ELR (cell line): ENCODE measurements at regions not wholly inside any gene's neighbourhood (a gene's known extent, or its start where the extent isn't known, plus 50 kb on each side); places are given as distances from the start of the nearest gene placed in this dataset.
"Not testable (repeated sequence)": the region's sequence is repeated elsewhere in the genome, so short reads cannot be mapped to it uniquely, and the experiment has no call there.

ENCODE experiments used
- DNase-seq: peaks from one replicate; pipeline ENCODE4 v3.0.0-alpha.2; 2015; ENCODE audit warnings: low read depth

- not testable (repeated sequence) for DNase-seq
These were observed 335.3 kb downstream of the ADGRD1 start for GRCh38 chr12:131288765-131289695.

DNA sequence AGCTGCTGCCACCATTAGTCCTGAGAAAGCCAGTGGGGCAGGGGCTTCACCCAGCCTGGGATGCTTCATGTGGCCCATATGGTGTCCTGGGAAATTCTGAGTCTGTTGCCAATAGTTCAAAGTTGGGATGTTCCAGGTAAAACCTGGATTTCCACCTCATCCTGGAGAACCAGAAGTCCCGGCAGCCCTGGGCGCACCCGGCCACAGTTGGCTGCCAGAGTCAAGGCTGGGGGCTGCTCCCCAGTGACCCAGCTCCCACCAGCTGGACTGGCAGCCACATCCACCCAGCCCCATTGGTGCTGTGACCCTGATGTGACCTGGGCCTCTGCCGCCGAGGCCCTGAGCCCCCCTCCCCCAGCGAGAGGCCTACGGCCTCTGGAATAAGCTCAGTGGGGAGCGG, 336.1 kb downstream of the ADGRD1 start:
- DNase-seq: not testable (repeated sequence)

DNA sequence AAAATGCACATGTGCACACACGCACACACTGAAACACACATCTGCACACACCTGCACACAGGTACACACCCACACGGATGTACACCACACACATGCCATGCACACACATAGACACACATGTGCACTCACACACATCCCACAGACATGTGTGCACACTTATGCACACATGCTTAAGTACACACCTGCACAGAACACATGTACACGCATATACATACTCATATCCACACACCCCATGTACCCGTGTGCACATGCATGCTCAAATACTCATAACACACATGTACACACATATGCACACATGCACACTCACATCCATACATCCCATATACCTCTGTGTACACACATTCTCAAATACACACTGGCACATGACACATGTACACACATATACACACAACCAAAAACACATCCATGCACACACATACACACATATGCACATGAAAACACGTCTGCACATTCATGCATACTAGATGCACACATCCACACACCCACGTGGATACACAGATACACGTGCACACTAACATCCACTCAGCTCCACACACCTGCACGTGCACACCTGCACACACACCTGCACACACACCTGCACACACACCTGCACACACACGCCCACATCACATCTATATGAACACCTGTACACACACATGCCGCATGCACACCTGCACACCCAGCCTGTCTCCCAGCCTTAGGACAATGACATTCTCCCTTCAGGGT, 336.7 kb downstream of the ADGRD1 start:
- no peak for DNase-seq

- not testable (repeated sequence) for DNase-seq
These were observed 339.6 kb downstream of the ADGRD1 start for GRCh38 chr12:131293071-131294015.

- not testable (repeated sequence) for DNase-seq
These were observed 341.0 kb downstream of the ADGRD1 start for GRCh38 chr12:131294716-131295115.

- not testable (repeated sequence) for DNase-seq
These were observed 341.4 kb downstream of the ADGRD1 start for GRCh38 chr12:131295117-131295516.

DNA sequence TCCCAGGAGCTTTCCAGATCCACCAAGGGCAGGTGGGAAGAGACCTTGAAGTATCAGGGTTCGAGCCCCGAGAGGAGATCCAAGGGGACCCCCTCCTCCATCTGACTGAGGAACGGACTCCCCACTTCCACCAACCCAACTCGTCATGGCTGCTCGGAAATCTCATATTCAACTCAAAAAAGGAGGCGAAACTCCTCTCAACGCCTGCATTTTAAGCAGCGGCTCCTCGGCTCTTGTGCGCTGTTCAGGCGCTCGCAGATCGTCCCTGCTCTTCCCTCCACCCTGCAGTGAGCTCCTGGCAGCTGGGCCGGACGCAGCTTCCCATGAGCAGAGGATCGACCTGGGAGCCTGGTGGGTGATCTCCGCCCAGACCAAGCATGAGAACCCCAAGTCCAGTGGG, 341.9 kb downstream of the ADGRD1 start:
- not testable (repeated sequence) for DNase-seq

DNA sequence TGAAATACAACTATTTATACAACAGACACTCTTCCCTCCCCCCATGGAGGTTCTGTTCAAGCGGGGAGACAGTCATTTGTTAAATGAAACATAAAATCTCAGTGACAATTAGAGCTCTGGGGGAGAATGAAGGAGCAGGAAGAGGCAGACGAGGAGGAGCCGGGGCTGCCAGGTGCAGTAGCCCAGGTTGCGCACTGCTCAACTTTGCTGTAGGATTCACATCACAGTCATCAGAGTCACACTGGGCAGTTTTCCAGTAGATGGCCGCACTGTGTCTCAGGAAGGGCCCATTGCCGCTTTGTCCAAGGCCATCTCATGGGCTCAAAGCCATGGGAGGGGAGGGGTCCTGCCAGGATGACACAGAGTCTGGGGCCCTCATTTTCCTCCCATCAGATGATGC, 342.4 kb downstream of the ADGRD1 start:
- DNase-seq: not testable (repeated sequence)

DNA sequence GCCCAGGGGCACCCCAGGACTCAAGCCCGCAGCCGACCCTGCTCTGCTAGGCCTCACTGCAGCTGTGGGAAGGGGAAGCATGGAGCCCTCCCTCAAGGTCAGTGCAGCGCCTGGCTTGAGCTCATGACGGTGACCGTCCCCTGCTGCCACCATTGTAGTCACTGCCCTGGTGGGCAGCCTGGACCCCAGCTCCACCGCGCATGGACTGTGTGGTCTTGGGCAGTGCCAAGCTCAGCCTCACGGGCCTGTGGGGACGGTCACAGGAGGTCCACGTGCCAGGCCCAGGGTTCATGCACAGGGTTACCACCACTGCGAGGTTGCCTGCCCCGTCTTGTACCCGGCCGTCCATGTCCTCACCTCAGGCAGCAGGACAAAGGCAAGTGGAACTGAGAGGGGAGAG, 342.9 kb downstream of the ADGRD1 start:
- not testable (repeated sequence) for DNase-seq

DNA sequence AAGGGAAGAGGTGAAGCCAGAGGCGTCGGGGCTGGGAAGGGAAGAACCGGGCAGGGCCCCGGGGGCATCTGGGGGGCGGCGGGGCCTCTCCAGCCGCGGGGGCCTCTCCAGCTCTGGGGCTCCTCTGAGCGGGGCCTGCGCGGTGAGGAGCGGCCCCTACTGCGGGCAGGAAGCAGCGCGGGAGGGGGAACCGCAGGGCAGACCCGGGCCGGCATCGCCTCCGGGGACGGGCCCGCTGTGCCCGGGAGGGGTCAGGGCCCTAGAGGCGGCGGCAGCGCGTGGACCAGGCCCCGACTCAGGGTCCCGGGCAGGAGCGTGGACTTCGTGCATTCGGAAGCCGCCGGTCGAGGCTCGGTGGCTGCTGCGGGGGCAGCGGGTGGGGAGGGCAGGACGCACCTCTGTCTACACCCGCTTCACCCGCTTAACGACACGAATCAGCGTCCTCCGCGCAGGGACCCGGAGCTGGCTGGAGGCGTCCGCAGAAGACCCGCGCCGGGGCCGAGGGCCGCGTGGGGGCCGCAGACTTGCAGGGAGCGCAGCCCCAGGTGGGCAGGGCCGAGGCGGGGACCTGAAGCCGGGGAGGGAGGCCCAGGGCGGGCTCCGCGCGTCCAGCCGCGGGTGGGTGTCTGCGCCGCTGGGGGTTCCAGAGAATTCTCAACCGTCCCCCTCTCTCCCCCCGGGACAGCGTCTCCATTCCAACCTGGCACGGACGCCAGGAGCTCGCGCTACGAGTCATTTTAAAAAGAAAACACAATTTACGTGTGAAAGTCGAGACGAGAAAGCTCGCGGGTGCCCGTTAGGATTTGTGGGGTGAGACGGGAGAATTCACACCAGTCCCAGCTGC, 345.0 kb downstream of the ADGRD1 start:
- DNase-seq: not testable (repeated sequence)

DNA sequence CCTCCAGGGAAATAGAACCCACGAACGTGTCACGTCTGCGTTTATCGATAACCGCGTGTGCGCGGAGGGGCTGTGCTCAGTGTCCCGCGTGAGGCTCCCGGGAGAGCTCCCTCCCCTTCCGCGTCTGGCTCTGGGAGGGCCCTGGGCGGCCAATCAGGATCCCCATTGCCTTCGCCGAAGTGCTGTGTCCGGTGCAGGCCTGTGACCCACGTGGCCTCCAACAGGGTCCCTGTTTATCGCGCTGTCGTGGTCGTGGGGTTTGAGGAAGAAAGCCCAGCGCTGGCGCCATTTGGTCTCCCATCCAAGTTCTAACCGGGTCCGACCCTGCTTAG, 345.6 kb downstream of the ADGRD1 start:
- DNase-seq: not testable (repeated sequence)

- not testable (repeated sequence) for DNase-seq
These were observed 349.9 kb downstream of the ADGRD1 start for GRCh38 chr12:131303576-131303975.

GRCh38 chr12:131304642-131305041, 350.9 kb downstream of the ADGRD1 start:
- DNase-seq: not testable (repeated sequence)

- no peak for DNase-seq
These were observed 356.0 kb downstream of the ADGRD1 start for GRCh38 chr12:131309700-131310099.

GRCh38 chr12:131310227-131310969, 356.7 kb downstream of the ADGRD1 start:
- not testable (repeated sequence) for DNase-seq

DNA sequence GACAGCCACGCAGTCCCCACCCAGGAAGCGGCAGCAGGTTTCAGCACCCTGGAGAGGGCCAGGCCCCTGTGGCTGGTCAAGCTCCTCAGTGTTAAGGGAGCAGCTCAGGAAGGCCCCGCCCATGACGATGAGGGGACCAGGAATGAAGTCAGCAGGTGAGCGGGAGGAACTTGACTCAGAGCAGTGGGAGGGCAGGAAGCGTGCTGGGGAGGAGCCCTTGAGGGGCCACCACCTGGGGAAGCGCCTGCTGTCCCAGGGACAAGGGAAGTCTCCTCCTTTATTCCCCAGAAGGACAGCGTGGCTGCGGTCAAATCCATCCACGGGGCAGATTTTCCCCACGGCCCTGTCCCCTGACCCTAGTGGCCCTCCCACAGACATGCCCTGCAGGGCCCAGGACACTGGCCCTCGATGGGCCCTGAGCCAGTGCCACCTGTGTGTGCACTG, 357.6 kb downstream of the ADGRD1 start:
- DNase-seq: not testable (repeated sequence)

GRCh38 chr12:131311764-131312163, 358.1 kb downstream of the ADGRD1 start:
- DNase-seq: no peak

DNA sequence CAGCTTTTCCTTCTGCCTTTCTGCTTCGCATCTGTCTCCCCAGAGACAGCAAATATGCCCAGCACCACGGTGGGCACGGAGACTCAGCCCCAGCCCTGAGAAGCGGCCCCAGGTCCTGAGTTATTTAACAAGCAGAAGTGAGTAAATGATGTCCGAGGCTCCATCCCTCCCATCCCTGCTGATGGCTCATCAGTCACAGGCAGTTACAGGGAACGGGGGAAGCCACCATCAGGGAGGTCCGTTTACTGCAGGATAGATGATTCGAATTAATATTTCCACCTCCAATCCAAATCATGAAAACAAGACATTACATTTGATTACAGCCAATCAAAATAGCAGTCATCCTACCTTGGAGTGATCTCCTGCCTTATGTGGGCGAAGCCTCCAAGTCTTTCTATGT, 358.7 kb downstream of the ADGRD1 start:
- DNase-seq: not testable (repeated sequence)

DNA sequence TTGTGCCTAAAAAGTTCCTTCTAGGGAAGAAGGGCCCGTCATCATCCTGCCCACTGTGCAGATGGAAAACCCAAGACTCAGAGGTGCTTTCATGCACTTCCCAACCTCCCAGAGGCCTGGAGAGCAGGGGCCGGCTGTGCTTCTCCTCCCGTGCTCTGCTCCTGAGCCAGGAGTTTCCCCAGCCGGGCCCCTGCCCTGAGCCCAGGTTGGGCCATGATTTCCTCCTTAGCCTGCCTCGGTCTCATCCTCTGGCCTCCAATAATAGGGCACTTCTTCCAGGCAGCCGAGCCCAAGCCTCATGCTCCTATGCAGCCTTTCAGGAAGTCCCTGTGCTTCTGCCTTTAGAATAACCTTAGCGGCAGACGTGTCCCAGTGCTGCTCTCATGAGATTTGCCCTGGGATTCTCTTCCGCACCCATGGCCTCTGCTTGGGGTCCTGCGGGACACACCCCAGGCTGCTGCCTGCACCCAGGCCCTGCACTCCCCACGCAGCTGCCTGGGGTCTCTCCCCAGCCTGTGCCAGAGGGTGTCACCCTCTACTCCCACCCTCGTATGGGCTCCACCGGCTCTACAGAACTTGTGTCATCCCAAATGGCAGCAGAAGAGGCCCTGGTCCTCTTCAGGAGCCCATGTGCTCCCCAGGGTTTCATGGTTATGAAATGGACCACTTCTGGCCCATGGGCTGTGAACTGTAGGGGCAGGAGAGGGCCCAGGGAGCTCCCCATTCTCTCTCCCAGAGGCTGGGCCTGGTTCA, 359.3 kb downstream of the ADGRD1 start:
- no peak for DNase-seq
